ENCODE measurements at regions not wholly inside any gene's neighbourhood (a gene's known extent, or its start where the extent isn't known, plus 50 kb on each side); places are given as distances from the start of the nearest gene placed in this dataset.

GRCh38 chr18:68462766-68463165 lies 252.1 kb downstream of the TMX3 start:
- no peak for DNase-seq (ENCODE audit: low spot score)

GRCh38 chr18:68462148-68462547 lies 252.8 kb downstream of the TMX3 start:
- DNase-seq (ENCODE audit: low spot score), result no peak

GRCh38 chr18:68461481-68462018 lies 253.4 kb downstream of the TMX3 start:
- DNase-seq (ENCODE audit: low spot score), result no peak

- DNase-seq (ENCODE audit: low spot score), result no peak
Observed at GRCh38 chr18:68459968-68460367, 254.9 kb downstream of the TMX3 start.

- no peak for DNase-seq (ENCODE audit: low spot score)
Observed at GRCh38 chr18:68456985-68457384, 257.9 kb downstream of the TMX3 start.

- DNase-seq (ENCODE audit: low spot score), result no peak
Observed at GRCh38 chr18:68455229-68455603, 259.7 kb downstream of the TMX3 start.

GRCh38 chr18:68454511-68455228 lies 260.2 kb downstream of the TMX3 start:
- DNase-seq (ENCODE audit: low spot score), result no peak

- no peak for DNase-seq (ENCODE audit: low spot score)
Observed at GRCh38 chr18:68449292-68449691, 265.6 kb downstream of the TMX3 start.

GRCh38 chr18:68448736-68449135 lies 266.2 kb downstream of the TMX3 start:
- no peak for DNase-seq (ENCODE audit: low spot score)

GRCh38 chr18:68447286-68447685 lies 267.6 kb downstream of the TMX3 start:
- DNase-seq (ENCODE audit: low spot score), result no peak

- DNase-seq (ENCODE audit: low spot score), result no peak
Observed at GRCh38 chr18:68445668-68446426, 269.1 kb downstream of the TMX3 start.

- no peak for DNase-seq (ENCODE audit: low spot score)
Observed at GRCh38 chr18:68445136-68445535, 269.8 kb downstream of the TMX3 start.

- DNase-seq (ENCODE audit: low spot score), result no peak
Observed at GRCh38 chr18:68441241-68441640, 273.7 kb downstream of the TMX3 start.

- DNase-seq (ENCODE audit: low spot score), result no peak
Observed at GRCh38 chr18:68440433-68440832, 274.5 kb downstream of the TMX3 start.

- no peak for DNase-seq (ENCODE audit: low spot score)
Observed at GRCh38 chr18:68439642-68440041, 275.3 kb downstream of the TMX3 start.

GRCh38 chr18:68438983-68439382 lies 275.9 kb downstream of the TMX3 start:
- DNase-seq (ENCODE audit: low spot score), result no peak

GRCh38 chr18:68438536-68438935 lies 276.4 kb downstream of the TMX3 start:
- DNase-seq (ENCODE audit: low spot score), result no peak

- no peak for DNase-seq (ENCODE audit: low spot score)
Observed at GRCh38 chr18:68436485-68436884, 278.4 kb downstream of the TMX3 start.

GRCh38 chr18:68435581-68435980 lies 279.3 kb downstream of the TMX3 start:
- no peak for DNase-seq (ENCODE audit: low spot score)

- no peak for DNase-seq (ENCODE audit: low spot score)
Observed at GRCh38 chr18:68431922-68432198, 283.0 kb downstream of the TMX3 start.

GRCh38 chr18:68431111-68431921 lies 283.6 kb downstream of the TMX3 start:
- no peak for DNase-seq (ENCODE audit: low spot score)

- no peak for DNase-seq (ENCODE audit: low spot score)
Observed at GRCh38 chr18:68429841-68430240, 285.1 kb downstream of the TMX3 start.

GRCh38 chr18:68429111-68429510 lies 285.8 kb downstream of the TMX3 start:
- DNase-seq (ENCODE audit: low spot score), result no peak
